HG02884 (cell line): ENCODE measurements at regions not wholly inside any gene's neighbourhood (a gene's known extent, or its start where the extent isn't known, plus 50 kb on each side); places are given as distances from the start of the nearest gene placed in this dataset.

Source experiments
- ATAC-seq: cut with Tn5 transposase; IDR thresholded peaks from one replicate; pipeline ENCODE4 v1.9.1; 2021; ENCODE audit warnings: mild to moderate bottlenecking, moderate library complexity; ENCODE audit not compliant: unreplicated experiment

GRCh38 chr17:69820876-69821473, 254.1 kb upstream of the KCNJ16 start:
- no peak for ATAC-seq

- ATAC-seq, result no peak
These were observed 252.6 kb upstream of the KCNJ16 start for GRCh38 chr17:69822314-69822875.

- no peak for ATAC-seq
These were observed 246.9 kb upstream of the KCNJ16 start for GRCh38 chr17:69828087-69828486.

DNA sequence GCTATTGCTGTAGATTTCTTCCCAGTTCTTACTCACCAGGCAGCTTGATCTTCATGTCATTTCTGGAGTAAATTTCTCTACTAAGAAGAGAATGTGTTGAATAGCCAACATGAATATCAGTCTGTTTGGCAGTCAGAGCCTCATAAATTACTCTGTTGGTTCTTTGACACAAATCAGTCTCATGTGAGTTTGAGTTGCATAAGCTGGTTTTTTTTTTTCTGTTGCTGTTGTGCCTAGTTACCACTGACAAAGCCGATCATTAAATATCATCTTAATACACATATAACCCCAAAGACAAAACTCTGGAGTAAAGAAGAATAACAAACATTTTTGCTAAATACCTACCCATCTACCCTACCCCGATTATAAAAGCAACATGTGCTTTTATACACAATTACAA, 240.5 kb upstream of the KCNJ16 start:
- no peak for ATAC-seq

- no peak for ATAC-seq
These were observed 223.3 kb upstream of the KCNJ16 start for GRCh38 chr17:69851736-69852135.

GRCh38 chr17:69853541-69854224, 221.3 kb upstream of the KCNJ16 start:
- no peak for ATAC-seq

- no peak for ATAC-seq
These were observed 220.7 kb upstream of the KCNJ16 start for GRCh38 chr17:69854225-69854780.

DNA sequence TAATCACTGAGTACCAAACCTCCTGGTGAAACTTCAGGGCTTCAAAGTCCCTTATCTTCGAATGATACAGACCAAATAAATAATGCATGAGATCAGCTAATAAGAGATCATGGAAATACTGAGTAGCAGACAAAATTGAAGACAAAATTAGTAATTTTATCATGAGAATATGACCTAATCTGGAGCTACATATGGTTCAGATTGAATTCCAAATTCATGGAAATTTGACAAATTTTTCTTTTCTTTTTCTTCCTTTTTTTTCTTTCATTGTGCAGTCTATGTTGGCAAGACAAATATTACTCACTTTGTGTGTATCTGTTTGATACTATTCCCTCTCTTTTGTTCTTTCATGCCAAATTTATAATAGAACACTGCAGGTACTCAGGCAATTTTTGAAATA, 218.1 kb upstream of the KCNJ16 start:
- ATAC-seq, result no peak

- no peak for ATAC-seq
These were observed 217.6 kb upstream of the KCNJ16 start for GRCh38 chr17:69857412-69857835.

DNA sequence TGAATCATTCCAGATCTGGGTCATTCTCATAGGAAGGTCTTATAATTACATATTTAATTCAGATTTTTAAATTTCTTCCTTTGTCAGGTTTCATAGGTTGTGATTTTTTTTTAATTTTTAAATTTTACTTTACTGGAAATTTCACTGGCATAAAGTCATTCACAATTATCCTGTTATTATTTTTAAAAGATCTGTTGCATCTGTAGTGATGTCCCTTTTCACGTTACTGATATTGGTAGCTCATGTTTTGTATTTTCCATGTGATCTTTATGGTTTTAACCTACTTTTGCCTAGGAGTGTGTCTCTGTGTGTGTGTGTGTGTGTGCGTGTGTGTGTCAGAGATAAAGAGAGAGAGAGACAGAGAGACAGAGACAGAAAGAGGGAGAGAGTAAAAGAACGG, 216.6 kb upstream of the KCNJ16 start:
- ATAC-seq, result no peak

DNA sequence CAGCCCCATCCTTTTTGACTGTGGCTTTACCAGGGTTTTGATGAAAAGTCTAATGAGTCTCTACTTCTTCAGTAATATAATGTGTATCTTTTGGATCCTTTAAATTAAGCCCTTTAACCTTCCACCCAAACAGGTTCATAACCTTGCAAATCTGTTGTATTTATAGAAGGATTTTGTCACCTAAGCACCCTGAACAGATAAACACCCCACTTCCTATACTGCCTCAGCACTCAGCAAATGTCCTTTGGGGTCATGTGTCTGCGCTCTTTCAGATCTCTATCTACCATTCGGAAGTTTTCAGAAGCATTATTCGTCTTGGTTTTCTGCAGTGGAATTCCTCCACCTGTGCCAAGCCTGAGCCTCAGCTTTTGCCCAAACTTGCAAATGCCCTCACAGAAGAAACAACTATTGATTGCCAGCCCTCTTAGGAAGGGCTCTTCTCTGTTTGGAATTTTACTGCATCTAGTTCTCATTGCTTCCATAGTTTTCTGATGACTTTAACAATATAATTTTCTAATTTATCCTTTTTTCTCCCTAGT, 214.8 kb upstream of the KCNJ16 start:
- ATAC-seq, result no peak

- ATAC-seq, result no peak
These were observed 210.6 kb upstream of the KCNJ16 start for GRCh38 chr17:69864462-69864861.

- peak; percentile 97 for ATAC-seq
These were observed 205.4 kb upstream of the KCNJ16 start for GRCh38 chr17:69869667-69870066.

GRCh38 chr17:69870091-69870530, 204.9 kb upstream of the KCNJ16 start:
- peak; percentile 57 for ATAC-seq

- ATAC-seq, result no peak
These were observed 204.2 kb upstream of the KCNJ16 start for GRCh38 chr17:69870751-69871199.

- ATAC-seq, result no peak
These were observed 203.7 kb upstream of the KCNJ16 start for GRCh38 chr17:69871318-69871717.

DNA sequence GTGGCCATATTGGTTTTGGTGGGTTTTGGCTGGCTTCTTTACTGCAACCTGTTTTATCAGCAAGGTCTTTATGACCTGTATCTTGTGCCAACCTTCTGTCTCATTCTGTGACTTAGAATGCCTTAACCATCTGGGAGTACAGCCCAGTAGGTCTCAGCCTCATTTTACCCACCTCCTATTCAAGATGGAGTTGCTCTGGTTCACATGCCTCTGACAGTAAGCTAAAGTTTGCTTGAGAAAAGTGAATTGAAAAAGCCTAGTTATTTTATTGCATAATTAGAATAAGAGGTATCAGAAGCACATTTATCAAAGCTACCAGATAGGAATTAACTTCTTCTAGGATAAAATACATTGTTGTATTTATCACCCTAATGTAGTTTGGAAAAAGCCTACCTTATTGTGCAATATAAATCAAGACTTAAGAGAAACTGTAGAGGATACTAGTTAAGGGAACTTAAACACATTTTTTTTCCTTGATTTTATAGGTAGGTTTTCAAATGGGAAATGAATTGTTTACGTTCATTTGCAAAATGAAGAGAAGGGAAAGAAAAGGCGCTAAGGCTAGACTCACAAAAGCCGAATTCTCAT, 202.3 kb upstream of the KCNJ16 start:
- no peak for ATAC-seq

DNA sequence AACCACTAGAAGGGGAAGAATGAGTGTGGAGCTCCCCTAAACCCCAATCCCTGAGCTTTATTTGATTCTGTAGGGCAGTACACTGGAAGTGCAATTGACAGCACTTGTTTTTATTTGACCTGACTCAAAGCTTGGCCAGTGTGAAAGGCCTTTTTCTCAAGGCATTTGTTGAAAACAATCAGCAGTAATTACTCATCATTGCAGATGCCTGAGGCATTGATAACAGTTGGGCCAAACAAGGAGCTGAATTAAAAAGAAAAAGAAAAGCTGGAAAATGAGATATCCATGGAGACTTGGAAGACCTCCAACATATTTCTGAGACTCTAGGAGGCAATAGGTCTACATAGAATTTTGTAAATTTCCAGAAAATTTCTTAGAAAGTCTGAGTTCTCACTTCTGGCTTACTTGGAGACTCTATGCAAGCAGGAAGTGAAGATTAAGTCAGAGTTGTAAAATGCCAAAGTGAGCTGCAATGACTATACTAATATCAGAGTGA, 200.8 kb upstream of the KCNJ16 start:
- ATAC-seq, result no peak

- ATAC-seq, result no peak
These were observed 198.3 kb upstream of the KCNJ16 start for GRCh38 chr17:69876757-69877156.

DNA sequence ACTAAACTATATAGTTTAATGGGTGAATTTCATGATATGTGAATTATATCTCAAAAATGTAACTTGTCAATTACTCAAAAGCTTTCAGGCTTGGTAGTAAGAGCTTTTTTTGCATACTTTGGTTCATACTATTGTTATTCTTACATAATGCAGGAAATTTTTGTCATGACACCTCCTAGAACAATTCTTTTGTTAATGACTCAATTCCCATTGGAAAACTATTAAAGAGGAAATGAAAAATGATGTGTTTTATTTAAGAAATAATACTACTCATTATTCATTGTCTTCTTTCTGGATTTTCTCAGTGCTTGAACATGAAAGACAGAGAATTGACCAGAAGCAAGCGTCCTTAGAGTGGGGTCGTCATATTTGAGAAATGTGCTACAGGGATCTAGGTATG, 196.4 kb upstream of the KCNJ16 start:
- no peak for ATAC-seq

DNA sequence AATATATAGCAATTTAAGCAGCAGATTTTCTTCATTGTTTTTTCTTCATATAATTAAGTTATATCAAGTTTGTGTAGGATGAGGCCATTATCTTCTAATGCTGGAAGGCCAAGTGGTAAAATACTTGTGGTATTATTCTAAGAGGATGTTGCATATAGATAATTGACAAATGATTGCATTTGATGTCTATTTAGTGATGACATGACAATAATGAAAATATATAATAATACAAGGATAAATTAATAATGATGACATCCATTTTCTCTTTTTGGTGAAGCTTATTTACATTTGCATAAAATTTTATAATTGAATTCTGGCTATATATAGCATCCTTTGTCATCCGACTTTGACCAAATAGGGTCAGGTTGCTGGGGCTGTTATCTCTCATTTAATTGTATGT, 195.4 kb upstream of the KCNJ16 start:
- no peak for ATAC-seq
